HK-2 (cell line): ENCODE measurements at regions not wholly inside any gene's neighbourhood (a gene's known extent, or its start where the extent isn't known, plus 50 kb on each side); places are given as distances from the start of the nearest gene placed in this dataset.
A peak's percentile ranks its signal among the peaks of the same experiment; 100 is the strongest.

Experiments used
- DNase-seq: peaks from one replicate; pipeline ENCODE4 v3.0.0-alpha.2; 2018; ENCODE audit not compliant: unreplicated experiment

DNA sequence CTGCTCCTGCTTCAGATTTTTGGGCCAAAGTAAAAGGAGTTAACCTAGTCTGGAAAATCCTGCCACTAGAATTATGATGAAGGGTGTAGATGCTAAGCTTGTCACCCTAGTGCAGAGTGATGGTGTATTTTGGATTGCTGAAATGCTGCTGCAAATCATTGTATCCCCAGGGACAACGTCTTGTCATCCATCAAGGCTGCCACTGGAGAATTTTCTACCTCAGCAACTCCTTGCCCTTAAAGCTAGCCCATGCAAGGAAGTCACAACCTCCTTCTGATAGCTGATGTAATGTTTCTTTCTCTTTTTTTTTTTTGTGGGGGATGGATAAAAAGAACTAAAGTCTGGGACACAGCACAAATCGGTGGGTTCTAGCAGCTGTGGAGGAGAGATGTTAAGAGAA lies 139.4 kb upstream of the FRMD6 start:
- DNase-seq = no peak

DNA sequence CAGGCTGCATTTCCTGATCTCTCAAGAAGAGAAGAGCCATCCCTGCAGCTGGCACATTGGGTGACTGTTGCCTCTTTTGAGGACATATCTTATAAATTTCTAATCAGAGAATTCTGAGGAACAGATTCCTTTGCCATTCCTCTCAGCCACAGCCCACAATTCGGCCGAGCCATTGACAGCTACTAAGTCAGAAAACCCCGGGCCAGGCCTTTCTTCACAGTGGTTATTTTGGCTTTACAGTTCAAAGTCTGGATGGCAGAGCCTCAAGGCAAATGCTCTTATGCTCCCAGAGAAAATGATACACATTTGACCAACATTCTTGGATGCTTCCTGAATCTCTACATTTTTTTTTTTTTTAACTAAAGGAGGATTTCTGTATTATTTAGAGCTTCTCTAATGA lies 138.4 kb upstream of the FRMD6 start:
- DNase-seq = no peak

DNA sequence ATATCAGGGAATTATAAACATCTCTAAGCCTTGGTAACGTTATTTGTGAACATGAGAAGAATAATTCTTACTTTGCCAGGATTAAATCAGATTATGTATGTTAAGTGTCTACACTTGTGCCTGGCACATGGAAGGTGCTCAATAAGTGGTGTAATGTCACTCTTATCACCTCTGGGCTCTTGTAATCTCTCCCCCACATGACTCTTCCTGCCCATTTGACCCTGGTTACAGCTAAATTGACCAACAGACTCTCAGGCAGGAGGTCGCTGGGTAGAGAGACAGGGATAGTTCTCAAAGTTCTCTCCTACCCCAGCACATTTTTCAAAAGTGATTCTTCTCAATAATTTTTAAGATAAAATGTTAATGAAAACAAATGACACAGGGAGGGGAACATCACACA lies 137.8 kb upstream of the FRMD6 start:
- no peak for DNase-seq

DNA sequence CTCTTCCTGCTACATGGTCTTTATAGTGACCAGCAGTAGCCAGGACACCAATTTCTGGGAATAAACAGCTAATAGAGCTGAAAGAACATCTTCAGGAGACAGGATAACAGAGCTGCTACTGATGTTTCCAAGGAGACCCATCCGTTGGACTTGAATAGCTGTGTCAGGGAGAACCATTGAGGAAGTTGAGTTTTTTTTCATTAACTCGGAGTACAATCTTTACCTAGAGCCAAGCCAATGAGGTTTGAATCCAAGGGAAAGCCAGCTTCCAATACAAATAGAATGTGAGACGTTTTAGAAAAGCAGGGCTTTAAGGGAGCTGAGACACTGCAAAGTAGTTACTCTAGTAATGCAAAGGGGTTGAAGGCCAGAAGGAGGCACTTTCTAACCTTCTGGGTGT lies 136.1 kb upstream of the FRMD6 start:
- no peak for DNase-seq

DNA sequence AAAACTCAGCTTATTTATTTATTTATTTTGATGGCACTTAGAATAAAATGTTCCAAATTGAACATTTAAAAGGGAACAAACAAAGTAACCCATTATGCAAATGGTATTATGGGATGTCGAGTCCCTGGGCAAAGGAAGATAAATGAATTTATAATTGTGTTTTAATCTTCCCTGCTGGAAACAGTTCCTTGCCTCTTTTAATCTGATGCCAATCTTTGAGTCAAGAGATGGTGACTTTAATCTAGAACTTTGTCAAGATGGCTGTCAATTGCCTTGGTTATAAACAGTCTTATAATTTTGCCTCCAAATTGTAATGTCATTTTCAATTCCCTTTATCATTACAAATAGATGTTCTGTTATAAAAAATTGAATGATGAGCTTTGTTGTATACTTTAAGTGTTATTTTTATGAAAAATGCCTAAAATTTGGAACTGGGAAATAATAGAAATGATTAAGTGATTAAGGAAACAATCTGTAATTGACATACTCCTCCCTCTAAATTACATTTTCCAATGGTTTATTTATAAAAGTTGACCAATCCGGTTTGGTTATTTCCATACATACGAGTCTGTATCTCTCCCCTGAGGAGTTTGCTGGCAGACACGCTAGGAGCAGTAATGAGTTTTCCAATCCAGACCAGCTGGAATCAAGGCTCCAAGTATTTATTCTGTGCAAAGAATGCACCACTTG lies 134.9 kb upstream of the FRMD6 start:
- DNase-seq = no peak

DNA sequence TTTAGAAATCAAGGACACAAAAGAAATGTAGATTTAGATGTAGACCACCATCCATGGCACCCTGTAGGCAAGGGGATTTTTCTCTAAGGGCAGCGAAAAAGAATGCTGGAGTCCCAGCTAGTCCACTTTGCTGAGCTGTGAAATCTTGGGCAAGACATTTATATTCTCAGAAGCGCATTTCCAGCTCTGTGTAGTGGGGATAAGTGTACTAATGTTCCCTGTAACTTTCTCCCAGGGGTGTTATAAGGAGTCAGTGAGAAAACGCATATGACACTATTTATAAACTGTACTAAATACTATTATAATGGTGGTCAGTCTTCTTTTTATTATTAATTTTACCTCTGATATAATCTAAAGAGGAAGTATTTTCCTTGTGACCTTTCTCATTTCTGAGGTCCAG lies 133.4 kb upstream of the FRMD6 start:
- DNase-seq = no peak

DNA sequence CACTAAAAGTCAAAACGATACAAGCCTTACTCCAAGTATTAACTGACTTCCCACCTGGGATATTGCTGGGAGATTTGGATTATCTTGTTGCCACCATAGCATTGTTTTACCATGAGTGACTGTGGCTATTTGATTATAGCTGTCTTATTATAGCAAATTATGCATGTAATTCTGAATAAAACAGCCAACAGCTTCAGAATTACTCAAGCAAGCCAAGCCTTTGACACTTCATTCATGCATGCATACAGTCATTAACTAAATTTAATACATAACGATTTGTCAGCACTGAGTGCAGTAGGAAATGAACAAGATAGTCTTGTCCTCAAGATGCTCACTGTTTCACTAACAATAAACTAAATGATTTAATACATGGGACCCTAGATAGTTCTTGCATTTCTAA lies 133.0 kb upstream of the FRMD6 start:
- DNase-seq = no peak

DNA sequence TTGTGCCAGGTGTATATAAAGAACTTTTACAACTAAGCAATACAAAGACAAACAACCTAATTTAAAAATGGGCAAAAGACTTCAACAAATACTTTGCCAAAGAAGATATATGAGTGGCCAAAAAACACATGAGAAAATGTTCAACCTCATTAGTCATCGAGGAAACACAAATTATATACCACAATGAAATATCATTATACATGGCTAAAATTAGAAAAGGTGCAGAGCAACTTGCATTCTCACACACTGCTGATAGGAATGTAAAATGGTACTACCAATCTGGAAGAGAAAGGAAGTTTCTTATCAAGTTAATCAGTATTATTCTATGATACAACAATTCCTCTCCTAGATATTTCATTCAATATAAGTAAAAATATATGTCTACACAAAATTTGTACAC lies 131.6 kb upstream of the FRMD6 start:
- no peak for DNase-seq

DNA sequence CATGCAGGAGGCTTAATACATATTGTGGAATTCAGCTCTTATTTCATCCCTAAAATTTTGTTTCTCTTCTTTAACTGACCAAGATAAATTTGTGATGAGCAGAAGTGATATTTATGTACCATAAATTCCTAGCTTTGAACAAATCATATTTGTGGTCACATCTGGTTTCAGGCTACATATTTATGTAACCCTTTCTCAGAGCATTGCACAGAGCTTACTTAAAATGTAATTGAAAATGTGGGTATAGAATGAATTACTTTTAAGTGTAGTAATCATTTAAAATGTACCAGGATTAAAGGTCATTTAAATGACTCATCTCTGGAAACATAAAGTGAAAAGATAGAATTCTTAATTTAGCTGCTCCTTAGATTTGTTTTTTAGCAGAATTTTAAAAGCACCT lies 129.9 kb upstream of the FRMD6 start:
- DNase-seq = no peak

DNA sequence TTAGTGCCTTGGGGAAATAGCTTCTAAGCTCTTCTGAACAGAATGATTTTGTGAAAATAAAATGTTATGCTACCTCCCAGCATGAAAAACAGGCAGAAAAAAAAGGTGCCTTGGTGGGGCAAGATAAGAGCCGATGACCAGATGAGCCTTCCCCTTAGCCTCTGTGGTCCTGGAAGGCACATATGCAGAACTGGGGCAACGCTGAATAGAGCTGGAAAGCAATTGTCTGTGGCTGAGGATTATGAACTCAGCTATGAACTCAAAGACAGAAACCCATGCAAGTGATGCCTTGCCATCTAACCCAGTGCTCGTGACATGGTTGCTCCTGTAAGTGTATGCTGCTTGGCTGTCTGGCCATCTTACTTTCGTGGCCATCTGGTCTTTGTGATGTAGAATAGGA lies 128.5 kb upstream of the FRMD6 start:
- no peak for DNase-seq

DNA sequence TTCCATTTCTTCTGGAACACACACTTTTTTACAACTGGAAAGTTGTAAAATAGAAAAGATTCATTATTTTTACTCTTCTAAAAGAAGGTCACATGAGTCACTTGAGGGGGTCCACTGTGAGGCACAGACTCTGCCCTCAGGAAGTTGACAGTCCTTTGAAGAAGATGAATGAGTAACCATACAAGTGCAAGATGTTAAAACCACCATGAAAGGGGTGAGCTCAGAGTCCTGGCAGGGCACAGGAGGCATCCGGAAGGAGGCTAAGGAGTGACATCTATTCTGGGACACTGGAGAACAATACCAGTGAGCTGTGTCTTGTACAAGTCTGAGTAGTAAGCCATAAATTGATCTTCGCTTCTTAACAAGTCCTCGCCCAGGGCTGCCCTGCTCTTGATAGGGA lies 126.0 kb upstream of the FRMD6 start:
- DNase-seq = no peak

DNA sequence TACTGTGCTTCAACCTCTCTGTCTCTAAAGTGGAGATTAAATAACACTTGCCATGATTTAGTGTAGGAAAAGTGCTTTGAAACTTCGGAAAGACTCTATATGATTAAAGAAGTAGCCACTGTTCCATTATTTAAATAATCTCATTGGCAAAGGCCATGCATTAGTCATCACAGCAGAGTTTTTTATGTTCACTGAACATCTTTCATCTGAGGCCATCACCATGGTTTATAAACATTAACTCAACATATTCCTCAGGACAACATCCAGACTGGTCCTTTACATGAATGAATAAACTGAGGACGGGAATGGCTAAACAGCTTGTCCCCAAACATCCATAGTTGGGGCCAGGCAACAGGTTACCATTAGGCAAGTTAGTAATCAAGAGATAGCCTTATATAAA lies 124.6 kb upstream of the FRMD6 start:
- DNase-seq = no peak

DNA sequence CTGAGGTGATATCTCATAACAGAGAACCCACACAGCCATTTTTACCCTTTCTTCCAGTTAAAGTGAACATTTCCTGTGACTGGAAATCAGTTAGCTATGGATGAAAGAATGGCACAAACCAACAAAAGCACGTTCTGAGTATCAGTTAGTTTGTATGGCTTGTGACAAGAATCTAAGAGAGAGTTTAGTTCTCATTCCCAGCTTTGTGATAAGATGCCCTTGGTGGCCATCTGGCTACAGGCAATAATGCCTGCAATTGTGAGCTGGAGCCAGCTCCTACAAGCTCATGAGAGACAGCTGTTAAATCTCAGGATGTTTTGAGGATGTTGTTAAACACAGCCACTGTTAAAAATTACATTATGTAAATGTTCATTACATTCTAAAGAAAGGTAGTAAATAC lies 122.0 kb upstream of the FRMD6 start:
- no peak for DNase-seq

DNA sequence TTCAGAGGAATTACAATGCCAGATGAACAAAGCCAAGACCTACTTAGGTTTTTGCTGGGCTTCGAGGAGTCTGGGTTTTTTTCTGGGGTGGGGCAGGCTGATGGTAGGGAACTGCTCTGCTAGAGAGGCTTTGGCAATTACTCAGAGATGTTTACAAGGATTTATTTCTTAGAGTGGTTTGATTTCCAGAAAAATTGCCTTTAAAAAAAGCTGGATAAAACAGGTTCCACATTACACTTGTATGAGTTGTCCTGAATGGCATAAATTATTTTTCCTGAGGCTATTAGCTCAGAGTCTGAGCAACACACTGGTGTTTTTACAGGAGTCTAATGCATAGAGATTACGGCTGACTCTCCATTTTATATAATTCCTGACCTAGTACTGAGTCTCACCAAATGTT lies 118.5 kb upstream of the FRMD6 start:
- DNase-seq = no peak

DNA sequence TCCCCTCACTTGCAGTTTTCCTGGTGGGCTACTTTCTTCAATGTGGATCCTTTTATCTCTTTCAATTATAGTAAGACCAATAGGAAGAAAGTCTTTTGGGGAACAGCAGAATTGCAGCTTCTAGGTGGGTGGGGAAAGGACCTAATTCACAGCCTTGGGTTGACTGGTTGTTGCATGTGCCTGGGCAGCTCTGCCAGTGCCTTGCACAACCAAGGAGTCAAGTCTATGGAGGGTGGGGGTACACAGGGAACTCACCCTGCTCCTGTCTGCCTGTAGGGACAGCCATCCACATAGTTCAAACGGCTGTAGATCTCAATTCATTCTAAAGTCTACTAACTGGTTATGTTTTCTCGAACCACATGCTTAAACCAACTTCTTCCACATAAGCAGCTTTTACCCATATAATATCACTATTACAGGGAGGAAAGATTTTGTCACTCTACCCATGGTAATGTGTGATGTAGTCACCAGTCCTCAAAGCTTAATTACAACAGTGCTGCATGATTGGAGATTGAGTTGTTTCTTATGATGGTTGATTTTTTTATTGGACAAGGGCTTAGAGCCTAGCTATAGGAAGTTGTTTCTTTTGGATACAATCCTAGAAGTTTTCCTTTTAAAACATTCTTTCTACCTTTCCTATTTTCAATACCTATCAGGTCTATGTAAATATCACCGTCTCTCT lies 117.7 kb upstream of the FRMD6 start:
- DNase-seq = no peak

DNA sequence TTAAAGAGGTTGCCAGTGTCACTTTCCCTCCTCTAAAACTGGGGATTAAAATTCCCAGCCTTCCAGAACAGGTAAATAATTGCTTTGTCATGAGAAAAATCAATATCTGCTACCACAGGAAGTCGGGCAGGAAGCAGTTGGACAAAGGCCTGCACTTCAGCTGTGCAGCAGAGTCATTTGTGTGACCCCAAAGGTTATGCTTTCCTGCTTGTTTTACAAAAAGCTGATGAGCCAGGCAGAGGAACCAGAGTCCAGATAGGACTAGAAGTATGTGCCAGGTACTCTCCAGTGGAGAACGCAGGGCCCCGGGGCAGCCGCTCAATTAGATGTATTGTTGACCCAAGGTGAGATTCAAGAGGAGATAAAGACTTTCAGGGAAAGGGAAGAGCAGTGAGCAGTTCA lies 117.1 kb upstream of the FRMD6 start:
- DNase-seq = peak; percentile 39

DNA sequence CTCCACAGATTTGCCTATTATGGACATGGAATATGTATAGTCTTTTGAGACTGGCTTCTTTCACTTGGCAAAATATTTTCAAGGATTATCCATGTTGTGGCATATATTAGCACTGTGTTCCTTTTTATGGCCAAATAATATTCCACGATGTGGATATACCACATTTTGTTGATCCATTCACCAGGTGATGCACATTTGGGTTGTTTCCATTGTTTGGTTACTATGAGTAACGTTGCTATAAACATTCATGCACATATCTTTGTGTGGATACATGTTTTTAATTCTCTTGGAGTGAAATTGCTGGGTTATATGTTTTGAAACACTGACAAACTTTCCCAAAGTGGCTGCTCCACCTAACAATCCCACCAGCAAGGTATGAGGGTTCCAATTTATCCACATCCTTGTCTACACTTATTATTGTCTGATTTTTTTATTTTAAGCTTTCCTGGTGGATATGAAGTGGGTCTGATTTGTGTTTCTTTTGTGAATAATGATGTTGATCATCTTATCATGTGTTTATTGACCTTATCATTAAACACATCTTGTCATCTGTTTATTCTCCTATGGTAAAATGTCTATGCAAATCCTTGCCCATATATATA lies 116.2 kb upstream of the FRMD6 start:
- DNase-seq = no peak

DNA sequence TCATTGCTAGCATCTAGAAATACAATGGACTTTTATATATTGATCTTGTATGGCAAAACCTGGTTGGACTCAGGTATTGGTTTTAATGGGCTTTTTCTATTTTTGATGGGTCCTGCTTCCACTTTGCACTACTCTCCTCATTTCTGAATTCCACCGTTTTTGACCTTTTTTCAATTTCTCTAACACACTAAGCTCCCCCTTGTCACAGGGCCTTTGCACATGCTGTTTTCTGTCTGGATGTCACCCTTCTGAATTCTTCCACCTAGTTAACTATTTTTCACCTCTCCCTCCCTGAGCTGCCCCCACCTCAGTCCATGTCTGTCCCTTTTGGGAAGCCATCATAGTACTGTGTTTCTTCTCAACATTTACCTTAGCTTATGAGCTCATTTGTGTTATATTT lies 112.7 kb upstream of the FRMD6 start:
- no peak for DNase-seq

DNA sequence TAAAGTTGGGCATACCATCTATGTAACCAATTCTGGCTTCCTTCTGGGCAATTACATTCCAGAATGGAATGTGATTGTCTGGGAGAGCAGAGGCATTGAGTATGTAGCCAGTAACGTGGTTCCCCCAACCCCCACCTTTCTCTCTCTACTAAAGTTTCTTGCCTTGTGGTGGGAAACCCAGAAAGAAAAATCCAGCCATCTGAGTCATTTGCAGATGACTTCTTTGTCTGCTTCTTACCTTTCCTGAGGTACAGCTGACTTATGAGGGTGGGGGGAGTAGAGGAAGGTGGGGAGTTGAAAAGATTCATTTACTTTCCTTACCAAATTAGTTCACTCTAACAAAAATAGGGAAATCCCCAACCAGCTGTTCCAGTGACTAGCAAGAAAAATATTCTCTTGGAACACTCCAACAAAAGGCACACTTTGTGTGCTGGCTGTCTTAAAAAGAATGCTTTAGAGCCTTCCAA lies 112.1 kb upstream of the FRMD6 start:
- DNase-seq = peak; percentile 77

DNA sequence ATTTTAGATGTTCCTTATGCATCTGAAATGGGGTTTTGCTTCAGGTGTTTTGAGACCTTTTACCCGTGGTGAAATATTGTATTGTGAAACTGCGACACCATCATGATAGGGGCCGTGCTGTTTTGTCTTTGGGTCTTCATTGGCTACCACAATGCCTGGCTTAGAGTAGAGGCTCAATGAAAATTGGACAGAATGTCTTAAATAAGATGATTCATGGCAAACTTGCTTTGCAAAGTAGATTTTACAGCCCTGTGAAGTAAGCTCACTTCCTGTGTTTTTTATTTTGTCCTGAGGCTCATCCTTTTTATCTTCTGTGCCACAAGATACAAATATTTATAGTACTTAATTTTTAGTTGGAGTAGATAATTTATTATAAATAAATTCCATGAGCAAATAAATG lies 111.3 kb upstream of the FRMD6 start:
- DNase-seq = no peak

DNA sequence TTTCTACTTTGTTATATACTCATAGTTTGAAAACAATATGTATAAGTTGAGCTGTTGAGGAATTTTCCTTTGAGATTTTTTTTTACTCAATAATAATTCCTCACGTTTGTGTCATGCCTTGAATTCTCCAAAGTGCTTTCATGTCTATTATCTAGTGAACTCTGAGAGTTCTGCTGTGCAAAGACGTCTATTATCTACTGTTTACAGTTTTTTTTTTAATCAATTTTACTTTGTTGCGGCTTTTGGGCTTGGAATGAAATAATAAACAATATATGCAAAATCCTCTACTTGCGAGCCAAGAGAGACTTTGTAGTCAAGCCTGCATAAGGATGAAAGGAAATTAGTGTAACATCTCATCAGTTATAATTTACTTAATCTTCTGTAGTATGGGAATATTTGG lies 107.2 kb upstream of the FRMD6 start:
- DNase-seq = no peak

DNA sequence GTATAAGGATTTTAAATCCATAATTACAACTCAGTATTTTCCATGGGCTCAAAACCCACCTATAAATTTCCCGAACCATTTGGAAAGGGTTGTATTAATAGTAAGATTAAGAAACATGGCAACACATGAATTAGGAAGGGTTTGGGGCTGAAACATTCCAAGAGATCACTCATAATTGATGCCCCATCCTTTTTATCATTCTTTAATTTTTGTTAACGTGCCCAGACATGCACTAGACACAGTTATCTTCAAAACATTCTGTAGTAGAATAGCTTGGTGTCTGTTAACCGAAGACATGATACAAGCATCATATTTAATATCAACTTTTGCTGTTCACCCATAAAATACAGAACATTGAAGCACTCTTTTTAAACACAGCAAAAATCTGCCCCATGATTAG lies 106.8 kb upstream of the FRMD6 start:
- DNase-seq = no peak

DNA sequence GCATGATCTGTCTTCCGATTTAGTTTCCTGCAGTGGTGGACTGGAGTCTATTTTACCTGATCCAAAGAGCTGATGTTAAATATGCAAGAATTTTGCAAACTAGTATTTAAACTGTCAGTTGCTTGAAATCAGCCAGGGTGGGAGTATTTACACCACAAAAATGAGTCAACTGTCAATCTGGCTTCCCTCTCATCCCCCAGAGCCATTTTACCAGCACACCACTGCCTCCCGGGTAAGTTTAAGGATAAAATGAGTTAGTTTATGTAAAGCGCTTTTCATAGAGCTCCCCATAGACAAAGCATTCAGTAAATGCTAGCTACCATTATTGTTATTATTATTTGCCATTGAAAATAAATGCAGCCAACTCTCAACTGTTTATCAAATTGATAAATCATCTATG lies 106.3 kb upstream of the FRMD6 start:
- no peak for DNase-seq

DNA sequence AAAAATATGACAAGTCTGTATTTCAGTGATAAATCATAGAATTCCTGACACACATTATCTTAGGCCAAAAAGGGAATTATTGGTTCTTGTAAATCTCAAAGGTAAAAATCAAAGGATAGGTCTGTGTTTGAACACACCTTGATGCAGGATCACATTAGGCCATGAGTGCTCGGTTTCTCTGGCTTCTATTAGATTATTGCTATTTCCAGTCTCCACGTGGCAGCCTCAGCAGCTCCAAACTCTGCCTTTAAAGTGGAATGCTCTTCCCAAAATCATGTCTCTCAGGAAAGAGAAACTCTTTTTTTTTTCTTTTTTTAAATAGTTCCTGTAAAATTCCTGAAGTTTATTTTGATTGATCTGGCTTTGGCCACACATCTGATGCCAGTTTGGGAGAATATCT lies 105.6 kb upstream of the FRMD6 start:
- no peak for DNase-seq
